ENCODE measurements at regions not wholly inside any gene's neighbourhood (a gene's known extent, or its start where the extent isn't known, plus 50 kb on each side); places are given as distances from the start of the nearest gene placed in this dataset.

GRCh38 chr18:55753643-55754263, 165.8 kb upstream of the TCF4 start:
- TF ChIP-seq POLR2A (IDR thresholded peaks at IDR 0.05) (no peak), CTCF (IDR thresholded peaks at IDR 0.05) (no peak)
